Peyer's patch (tissue), 4 donors: ENCODE measurements at regions not wholly inside any gene's neighbourhood (a gene's known extent, or its start where the extent isn't known, plus 50 kb on each side); places are given as distances from the start of the nearest gene placed in this dataset.

Source experiments
- DNase-seq, 3 donors: peaks; one replicate each; pipeline ENCODE4 v3.0.0-alpha.2; 2017 to 2019
- H3K27ac ChIP-seq, 4 donors: fragments of 200-600 bp; sonication (generic); one replicate each; pipeline ENCODE4 v1.5.1; 2016 to 2019
- H3K27me3 ChIP-seq, 2 donors: fragments of 200-600 bp; sonication (generic); one replicate each; pipeline ENCODE4 v1.5.1; 2019
- H3K36me3 ChIP-seq, 3 donors: fragments of 200-600 bp; sonication (generic); one replicate each; pipeline ENCODE4 v1.5.1; 2016 to 2019
- H3K4me1 ChIP-seq, 4 donors: fragments of 200-600 bp; sonication (generic); one replicate each; pipeline ENCODE4 v1.5.1; 2016 to 2019
- H3K4me3 ChIP-seq, 4 donors: fragments of 200-600 bp; sonication (generic); 1 replicate in 3 of 4; 2 replicates in 1 of 4; pipeline ENCODE4 v1.5.1; 2016 to 2019; ENCODE audit warnings: mild to moderate bottlenecking in 1 of 4
- H3K9me3 ChIP-seq, 4 donors: fragments of 200-600 bp; sonication (generic); one replicate each; pipeline ENCODE4 v1.5.1; 2016 to 2019; ENCODE audit warnings: mild to moderate bottlenecking in 1 of 4
- POLR2A ChIP-seq, 2 donors: fragments of 450-650 bp; IDR thresholded peaks; one replicate each; pipeline ENCODE4 v1.5.1; 2017; ENCODE audit warnings: antibody characterized with exemption in 2 of 2, mild to moderate bottlenecking in 2 of 2, moderate library complexity in 2 of 2
- TF ChIP-seq, protein P1 (sequence below), 6 experiments: fragments of 450-650 bp in 4 of 6; fragments of 200-600 bp in 2 of 6; sonication (generic) in 1 of 6; IDR thresholded peaks; one replicate each; pipeline ENCODE4 v1.5.1; 2017 to 2019; ENCODE audit warnings: antibody characterized with exemption in 6 of 6, mild to moderate bottlenecking in 3 of 6, moderate library complexity in 1 of 6

DNA sequence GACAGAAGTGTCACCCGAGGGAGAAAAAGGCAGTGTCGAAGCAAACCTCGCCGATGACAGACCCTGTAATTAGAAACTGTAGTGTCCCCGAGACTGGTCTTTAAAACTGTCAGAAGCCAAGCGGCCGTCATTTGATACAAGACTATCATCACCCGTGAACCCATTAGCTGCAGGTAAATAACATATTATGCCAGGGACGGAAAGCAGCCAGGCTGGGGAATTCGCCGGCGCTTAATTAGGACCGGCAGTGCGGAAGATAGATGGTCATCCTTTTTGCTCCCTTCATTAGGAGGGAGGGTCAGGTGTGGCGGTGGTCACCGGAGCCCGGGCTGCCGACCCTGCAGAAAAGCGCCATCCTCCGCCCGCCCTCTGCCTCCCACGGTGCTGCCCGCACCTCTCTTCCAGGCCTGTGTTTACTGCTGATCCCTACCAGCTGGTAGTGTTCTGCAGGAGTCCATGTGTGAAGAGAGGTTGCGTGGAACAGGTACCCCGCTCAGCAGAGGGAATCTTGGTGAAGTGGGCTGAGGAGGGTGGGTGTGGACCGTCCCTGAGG lies 109.4 kb upstream of the GSE1 start:
- H3K27ac ChIP-seq: no peak overlapping the region
- H3K9me3 ChIP-seq: no peaks in the 10 kb centered on the region
- H3K36me3 ChIP-seq: no peaks in the 10 kb centered on the region
- no peaks in the 10 kb centered on the region for H3K27me3 ChIP-seq
- TF ChIP-seq POLR2A (IDR thresholded peaks at IDR 0.05): no peak
- TF ChIP-seq, protein P1, sequence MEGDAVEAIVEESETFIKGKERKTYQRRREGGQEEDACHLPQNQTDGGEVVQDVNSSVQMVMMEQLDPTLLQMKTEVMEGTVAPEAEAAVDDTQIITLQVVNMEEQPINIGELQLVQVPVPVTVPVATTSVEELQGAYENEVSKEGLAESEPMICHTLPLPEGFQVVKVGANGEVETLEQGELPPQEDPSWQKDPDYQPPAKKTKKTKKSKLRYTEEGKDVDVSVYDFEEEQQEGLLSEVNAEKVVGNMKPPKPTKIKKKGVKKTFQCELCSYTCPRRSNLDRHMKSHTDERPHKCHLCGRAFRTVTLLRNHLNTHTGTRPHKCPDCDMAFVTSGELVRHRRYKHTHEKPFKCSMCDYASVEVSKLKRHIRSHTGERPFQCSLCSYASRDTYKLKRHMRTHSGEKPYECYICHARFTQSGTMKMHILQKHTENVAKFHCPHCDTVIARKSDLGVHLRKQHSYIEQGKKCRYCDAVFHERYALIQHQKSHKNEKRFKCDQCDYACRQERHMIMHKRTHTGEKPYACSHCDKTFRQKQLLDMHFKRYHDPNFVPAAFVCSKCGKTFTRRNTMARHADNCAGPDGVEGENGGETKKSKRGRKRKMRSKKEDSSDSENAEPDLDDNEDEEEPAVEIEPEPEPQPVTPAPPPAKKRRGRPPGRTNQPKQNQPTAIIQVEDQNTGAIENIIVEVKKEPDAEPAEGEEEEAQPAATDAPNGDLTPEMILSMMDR (IDR thresholded peaks at IDR 0.05): no peak
- H3K4me1 ChIP-seq: no peaks in the 10 kb centered on the region
- no peak overlapping the region for H3K4me3 ChIP-seq
- no peak for DNase-seq

- TF ChIP-seq POLR2A (IDR thresholded peaks at IDR 0.05): no peak
- TF ChIP-seq, protein P1 (IDR thresholded peaks at IDR 0.05): no peak
- H3K27me3 ChIP-seq: no peaks in the 10 kb centered on the region
- H3K27ac ChIP-seq: no peak overlapping the region
- H3K4me3 ChIP-seq: no peak overlapping the region
- H3K36me3 ChIP-seq: no peaks in the 10 kb centered on the region
- no peaks in the 10 kb centered on the region for H3K9me3 ChIP-seq
- H3K4me1 ChIP-seq: no peaks in the 10 kb centered on the region
- DNase-seq: no peak
These were observed 108.9 kb upstream of the GSE1 start for GRCh38 chr16:85504242-85504641.

GRCh38 chr16:85505794-85506634 lies 107.1 kb upstream of the GSE1 start:
- Histone ChIP-seq H3K27ac (no peak overlapping the region), H3K27me3 (no peaks in the 10 kb centered on the region), H3K9me3 (no peaks in the 10 kb centered on the region), H3K4me1 (no peaks in the 10 kb centered on the region), H3K4me3 (no peak overlapping the region), H3K36me3 (no peaks in the 10 kb centered on the region)
- TF ChIP-seq POLR2A (IDR thresholded peaks at IDR 0.05): no peak
- TF ChIP-seq, protein P1 (IDR thresholded peaks at IDR 0.05): no peak
- DNase-seq: no peak

GRCh38 chr16:85506635-85506911 lies 106.5 kb upstream of the GSE1 start:
- no peaks in the 10 kb centered on the region for H3K9me3 ChIP-seq
- no peak overlapping the region for H3K27ac ChIP-seq
- no peaks in the 10 kb centered on the region for H3K36me3 ChIP-seq
- no peak for DNase-seq
- TF ChIP-seq POLR2A (IDR thresholded peaks at IDR 0.05): no peak
- TF ChIP-seq, protein P1 (IDR thresholded peaks at IDR 0.05): no peak
- H3K4me1 ChIP-seq: no peaks in the 10 kb centered on the region
- no peaks in the 10 kb centered on the region for H3K27me3 ChIP-seq
- H3K4me3 ChIP-seq: no peak overlapping the region

DNA sequence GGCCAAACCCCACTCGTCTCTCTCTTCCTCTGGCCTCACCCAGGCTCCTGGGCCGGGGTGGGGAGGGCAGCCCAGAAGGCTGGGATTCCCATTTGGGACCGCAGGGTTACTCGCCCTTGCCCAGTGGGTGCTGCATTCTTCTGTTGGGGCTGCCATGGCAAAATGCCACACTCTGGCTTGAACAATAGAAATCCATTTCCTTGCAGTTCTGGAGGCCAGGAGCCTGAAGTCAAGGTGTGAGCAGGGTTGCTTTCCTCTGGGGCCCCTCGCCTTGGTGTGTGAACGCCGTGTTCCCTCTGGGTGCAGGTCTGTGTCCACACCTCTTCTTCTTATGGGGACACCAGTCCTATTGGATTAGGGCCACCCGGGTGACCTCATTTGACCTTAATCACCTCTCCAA lies 105.8 kb upstream of the GSE1 start:
- no peaks in the 10 kb centered on the region for H3K4me1 ChIP-seq
- no peaks in the 10 kb centered on the region for H3K27me3 ChIP-seq
- DNase-seq: no peak
- no peak overlapping the region for H3K27ac ChIP-seq
- no peaks in the 10 kb centered on the region for H3K9me3 ChIP-seq
- no peaks in the 10 kb centered on the region for H3K36me3 ChIP-seq
- H3K4me3 ChIP-seq: no peak overlapping the region
- no peak for TF ChIP-seq POLR2A (IDR thresholded peaks at IDR 0.05)
- TF ChIP-seq, protein P1 (IDR thresholded peaks at IDR 0.05): no peak
